GM19239 (cell line): ENCODE measurements at regions not wholly inside any gene's neighbourhood (a gene's known extent, or its start where the extent isn't known, plus 50 kb on each side); places are given as distances from the start of the nearest gene placed in this dataset.

Source experiments
- DNase-seq: peaks from one replicate; pipeline ENCODE4 v3.0.0; 2011; ENCODE audit warnings: low spot score; ENCODE audit not compliant: insufficient read length
- FAIRE-seq: peaks from 2 replicates; lab custom pipeline; 2011; peaks lifted over from hg19 to GRCh38; lab: Jason Lieb, UNC

DNA sequence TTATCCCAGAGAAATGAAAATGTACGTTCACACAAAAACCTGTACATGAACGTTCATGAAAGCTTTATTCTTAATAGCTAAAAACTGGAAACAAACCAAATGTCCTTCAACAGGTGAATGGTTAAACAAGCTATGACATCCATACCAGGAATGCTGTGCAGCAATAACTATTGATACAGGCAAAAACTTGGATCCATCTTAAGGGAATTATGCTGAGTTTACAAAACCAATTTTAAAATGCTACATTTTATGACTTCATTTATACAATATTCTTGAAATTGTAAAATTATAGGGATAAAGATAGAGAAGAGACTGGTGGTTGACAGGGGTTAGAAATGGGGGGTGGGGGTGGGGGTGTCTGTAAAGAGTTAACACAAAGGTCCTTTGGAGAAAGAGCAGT lies 280.3 kb downstream of the TGFB2 start:
- FAIRE-seq (no peak), DNase-seq (no peak)

DNA sequence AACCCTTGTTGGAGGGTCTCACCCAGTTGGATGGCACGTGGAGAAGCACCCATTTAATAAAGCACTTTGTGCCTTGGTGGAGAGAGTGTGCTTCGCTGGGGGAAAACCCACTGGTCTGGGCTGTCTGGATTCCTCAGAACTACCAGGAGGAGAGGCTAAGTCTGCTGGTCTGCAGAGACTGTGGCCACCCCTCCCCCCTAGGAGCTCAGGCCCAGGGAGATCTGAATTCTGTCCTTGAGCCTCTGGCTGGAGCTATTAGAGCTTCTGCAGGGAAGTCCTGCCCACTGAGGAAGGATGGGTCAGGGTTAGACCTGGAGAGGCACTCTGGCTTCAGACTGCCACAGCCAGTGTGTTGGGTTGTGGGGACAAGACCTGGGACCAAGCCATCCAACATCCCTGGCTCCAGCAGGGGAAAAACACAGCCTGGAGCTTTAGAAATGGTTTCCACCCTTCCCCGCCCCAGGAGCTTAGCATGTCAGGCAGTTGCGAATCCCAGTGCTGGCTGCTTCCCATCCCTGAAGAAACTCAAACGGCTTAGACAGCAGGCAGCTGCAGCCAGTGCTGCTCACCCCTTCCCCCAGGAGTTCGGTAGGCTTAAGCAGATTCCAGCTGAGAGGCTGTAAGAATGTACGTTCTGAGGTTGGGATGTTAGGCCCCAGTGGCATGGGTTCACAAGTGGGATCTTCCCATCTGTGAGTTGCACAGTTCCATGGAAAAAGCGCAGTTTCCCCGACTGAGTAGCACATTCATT lies 288.3 kb downstream of the TGFB2 start:
- DNase-seq (no peak), FAIRE-seq (no peak)

DNA sequence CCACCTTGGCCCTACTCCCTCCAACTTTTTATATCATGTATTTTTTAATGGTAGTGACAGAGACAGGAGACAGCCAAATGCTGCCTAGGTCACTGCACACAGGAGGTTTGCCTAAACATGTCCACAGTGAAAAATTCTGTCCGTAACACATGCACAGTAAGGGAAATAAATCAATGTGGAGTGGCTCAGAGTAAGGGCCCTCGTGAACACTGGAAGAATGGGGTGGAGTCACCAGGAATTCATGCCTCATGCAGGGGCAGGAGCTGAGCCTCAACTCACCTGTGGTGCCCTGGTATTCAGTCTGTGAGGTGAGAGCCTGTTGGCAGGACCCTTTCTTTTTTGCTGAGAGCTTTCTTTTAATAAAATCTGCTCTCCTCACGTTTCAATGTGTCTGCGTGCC lies 289.1 kb downstream of the TGFB2 start:
- FAIRE-seq, result no peak
- DNase-seq, result no peak

DNA sequence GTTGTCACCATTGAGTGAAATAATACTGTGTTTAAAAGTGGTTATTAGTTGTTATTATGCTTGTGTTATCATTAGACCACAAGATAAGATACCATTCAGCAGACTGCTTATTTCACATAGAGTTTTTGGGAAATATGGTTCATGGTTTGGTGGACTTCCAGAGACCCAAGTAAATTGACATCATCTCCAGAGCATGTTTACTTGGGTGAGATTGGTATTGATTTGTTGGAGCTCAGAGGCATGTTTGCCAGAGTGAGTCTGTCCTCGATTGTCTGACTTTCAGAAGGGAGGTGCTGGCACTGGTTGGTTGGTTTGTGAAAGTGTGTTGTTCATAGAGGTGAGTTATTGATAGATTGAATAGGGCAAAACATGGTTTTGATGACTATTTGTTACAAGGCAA lies 291.4 kb downstream of the TGFB2 start:
- FAIRE-seq, result no peak
- no peak for DNase-seq

DNA sequence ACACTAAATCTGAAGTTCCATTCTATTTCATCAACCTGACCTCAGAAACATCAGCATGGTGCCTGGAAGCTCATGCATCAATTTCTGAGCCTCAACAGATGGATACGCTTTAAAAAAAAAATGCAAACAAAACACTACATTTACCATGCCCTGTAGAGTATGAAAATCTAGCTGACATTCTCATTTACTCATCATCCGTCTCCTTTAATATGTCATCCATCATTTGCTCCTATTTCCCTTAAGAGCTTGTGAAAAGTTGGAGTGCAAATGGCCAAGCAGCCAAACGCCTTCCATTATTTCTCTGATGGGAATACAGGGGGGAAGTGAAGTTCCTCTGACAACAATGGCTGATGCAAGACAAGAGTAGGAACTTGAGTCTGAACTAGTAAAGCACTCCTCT lies 295.0 kb downstream of the TGFB2 start:
- no peak for DNase-seq
- no peak for FAIRE-seq

DNA sequence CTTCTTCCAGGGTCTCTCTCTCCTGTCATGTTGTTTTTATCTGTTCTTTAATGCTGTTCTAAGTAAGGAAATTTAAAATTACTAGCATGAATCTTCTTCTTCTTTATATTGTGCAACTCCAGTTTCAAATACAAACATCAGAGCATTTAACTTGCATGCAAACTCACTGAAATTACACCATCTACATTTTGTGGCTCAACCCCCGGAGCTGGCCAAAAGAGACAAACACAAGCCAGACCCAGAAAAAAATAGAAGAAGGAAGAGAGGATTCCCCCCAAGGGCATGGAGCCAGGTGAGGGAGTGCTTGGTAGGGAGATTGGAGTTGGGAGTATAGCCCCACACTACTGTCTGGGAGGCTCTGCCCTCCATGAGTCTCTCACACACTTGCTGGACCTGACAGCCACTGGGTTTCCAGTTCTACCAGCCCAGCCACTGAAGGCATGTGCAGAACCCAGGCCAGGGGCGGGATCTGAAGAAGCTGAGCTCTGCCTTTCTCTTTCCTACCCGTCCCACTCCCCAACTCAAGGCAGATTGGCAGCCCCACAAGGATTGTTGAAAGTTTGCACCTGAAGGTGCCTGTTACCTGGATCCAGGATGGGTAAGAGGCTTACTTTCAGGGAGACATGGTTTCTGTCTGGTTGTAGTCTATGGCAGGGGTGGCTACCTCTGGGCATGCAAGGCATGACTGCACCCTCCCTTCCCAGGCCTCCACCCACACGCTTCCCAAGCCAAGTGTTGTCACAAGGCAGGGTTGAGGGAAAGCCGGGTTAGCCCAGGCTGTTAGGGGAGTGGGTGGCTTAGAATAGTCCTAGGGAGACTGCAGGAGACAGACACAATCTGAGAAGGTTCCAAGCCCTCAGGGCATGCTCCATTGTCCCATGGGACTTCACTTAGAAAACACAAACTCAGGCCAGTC lies 297.2 kb downstream of the TGFB2 start:
- no peak for FAIRE-seq
- no peak for DNase-seq

DNA sequence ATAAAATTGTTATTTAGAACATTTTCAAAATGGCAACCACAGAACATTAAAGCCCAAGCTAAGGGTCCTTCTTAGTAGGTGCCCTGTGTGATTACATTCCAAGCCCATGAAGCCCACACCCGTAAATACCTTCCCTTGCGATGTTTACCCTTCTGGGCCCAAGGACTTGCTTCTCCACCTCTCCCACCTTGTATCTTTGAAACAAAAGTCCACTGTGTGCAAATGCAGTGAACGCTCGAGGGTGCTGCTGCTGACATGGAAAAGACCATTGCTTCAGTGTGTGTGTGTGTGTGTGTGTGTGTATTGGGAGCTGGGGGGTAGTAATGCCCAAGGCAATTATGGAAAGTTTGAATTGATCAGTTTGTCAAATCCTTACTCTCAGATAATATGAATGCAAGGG lies 298.1 kb downstream of the TGFB2 start:
- FAIRE-seq (no peak), DNase-seq (no peak)

DNA sequence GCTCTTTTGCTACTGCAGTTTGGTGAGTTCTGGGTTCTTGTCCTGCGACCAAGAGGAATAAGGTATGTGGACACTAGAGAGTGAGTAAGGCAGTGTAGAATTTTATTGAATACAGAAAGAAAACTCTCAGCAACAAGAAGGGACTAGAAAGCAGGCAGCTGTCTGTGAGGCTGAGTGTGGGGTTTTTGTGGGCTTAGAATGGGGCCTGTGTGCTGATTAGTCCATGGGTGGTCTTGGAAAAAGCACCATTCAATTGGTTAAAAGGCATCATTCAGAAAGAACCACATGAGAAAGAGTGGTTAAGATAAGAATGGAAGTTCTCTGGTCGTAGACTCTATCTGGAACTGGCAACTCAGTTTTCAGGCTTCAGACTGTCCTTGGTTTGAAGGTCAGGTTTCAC lies 298.8 kb downstream of the TGFB2 start:
- FAIRE-seq, result no peak

DNA sequence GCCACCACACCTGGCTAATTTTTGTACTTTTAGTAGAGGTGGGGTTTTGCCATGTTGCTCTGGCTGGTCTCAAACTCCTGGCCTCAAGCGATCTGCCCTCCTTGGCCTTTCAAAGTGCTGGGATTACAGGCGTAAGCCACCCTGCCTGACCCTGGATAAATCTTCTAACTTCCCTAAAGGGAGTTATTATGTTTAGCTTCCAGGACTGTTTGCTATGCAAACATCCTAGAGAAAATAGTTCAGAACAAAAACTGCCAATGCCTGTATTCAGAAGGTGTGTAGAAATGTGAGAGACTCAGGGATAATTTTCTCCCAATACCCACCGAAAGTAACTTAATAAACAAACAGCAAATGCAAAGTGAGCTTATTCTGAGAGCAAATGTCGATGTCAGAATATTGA lies 301.2 kb downstream of the TGFB2 start:
- DNase-seq (no peak), FAIRE-seq (no peak)

More for the DNA sequence above, 298.8 kb downstream of the TGFB2 start:
- no peak for DNase-seq

DNA sequence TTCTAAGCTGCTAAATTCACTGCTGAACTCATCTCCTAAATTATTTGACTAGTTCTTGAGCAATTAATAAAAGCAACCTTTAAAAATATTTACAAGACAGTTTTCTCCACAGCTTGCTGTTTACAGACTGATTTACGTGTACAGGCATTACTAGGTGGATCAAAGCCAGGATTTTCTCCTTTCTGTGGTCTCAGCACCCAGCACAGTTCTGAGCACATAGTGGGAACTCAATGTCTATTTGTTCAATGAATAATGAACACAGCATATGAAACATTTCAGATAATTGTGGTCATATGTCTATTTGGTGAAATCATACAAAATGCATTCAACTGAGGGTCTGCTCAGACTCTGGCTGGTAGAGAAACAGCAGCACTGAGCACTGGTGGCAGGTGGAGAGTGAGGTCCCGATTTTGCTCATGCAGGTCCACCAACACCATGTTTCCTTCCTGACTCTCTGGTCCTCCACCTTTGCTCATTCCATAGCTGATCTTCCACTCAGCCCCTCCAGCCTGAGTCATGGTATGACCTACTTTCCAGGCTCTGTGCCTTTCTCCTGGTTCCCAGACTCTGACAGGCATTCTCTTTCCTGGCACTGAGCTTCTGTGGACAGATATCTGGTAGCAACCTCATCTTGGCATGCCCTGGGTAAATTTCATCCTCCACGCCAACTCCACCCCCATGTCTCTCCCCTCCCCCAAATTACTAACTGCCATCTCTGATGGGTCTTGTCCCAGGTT lies 311.3 kb downstream of the TGFB2 start:
- no peak for FAIRE-seq
- DNase-seq, result no peak

DNA sequence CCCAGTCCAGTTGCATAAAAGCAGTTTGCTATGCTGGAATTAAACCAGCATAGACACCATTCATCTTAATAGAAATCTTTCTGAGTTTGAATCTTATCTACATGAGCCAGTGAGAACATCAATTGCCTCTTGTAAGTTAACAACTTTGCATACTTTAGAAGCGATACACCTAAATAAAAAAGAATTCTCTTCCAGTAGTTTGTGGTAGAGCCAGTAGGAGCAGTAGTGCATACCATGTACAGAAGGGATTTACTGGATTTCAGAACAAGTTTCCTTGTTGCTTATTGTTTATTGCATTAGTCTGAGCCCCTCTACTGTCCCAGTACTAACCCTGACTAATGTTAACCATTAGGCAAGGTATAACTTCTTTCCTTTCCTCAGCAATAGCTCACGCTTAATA lies 313.1 kb downstream of the TGFB2 start:
- FAIRE-seq, result no peak

DNA sequence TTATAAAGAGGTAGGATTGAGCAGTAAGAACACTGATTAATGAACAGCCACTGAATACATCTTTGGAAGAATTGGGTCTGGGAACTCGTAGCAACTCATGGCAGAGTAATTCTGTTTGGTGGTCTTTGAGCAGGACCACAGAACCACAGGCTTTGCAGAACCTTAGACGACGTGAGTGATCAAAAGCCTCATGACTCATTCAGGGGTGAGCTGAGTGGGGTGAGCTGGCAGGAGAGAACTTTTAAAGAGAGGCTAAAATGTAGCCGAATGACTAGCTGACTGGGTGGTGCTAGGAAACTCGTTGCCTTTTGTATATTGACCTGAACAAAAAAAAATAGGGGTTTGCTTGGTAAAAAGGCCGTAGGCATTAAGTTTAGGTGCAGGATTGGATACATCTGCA lies 313.8 kb downstream of the TGFB2 start:
- FAIRE-seq (no peak), DNase-seq (no peak)

More for the DNA sequence above, 313.1 kb downstream of the TGFB2 start:
- no peak for DNase-seq

DNA sequence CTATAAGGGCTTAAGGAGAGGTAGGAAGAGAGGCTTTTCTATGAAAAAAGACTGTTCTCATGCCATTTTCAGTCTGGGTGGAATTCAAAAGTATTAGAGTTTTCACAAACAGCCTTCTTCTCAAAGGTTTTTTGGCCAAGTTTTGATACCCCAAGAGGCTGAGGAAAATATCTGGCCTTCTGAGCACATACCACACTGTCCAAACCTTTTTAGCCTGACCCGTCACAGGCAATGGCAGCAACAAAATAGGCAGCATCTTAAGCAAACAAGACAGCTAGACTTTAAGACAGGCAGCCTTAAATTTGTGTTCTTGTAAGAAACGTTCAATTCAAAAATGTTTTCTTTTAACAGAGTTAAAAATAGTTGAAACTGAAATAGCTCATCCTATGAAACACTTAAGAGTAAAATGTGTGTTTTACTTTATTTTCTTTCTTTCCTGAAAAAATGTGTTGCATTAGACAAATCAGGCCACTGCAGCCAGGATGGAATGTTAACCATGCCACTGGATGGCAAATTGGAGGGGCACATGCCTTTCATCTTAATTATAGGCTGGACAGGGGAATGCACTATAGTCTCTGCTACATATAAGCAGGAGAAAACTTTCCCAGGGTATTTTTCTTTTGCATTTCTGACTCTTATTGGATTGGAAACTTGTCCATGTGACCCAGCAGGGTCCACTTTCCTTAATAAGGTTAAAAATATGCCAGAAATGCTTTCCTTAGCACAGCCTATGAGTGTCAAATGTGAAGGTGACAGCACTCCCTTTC lies 315.0 kb downstream of the TGFB2 start:
- no peak for DNase-seq
- FAIRE-seq, result no peak

DNA sequence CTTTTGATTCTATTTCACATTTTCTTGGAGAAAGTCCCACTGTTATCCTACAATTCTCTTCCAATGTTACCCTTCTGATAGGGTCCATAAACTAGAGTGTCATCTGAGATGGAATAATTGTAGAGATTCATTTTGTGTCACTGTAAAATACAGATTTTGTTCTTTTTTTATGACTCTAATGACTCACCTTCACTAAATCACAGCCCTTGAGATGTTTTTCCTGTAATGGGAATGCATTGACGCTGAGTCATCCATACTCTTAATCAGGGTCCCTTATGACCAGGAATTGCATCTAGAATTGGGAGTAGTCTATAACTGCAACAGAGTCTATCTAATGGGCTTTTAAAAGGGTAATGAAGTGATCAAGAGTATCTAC lies 315.5 kb downstream of the TGFB2 start:
- DNase-seq, result no peak
- FAIRE-seq, result no peak

DNA sequence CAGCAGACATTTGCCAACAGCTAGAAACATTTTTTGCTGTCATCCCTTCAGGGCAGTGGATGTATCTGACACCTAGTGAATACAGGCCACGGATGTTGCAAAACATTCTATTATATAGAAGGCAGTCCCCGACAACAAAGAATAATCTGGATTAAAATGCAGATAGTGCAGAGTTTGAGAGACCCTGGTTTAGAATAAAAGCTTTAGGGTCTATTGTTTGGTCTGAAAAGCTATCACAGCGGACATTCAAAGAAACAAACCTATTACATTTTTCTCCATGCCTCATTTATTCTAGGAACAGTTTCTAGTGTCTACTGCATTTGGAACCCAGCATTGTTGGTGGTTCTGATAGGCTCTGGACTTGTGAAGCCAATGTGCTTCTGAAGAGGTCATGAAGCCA lies 316.3 kb downstream of the TGFB2 start:
- FAIRE-seq (no peak), DNase-seq (no peak)

DNA sequence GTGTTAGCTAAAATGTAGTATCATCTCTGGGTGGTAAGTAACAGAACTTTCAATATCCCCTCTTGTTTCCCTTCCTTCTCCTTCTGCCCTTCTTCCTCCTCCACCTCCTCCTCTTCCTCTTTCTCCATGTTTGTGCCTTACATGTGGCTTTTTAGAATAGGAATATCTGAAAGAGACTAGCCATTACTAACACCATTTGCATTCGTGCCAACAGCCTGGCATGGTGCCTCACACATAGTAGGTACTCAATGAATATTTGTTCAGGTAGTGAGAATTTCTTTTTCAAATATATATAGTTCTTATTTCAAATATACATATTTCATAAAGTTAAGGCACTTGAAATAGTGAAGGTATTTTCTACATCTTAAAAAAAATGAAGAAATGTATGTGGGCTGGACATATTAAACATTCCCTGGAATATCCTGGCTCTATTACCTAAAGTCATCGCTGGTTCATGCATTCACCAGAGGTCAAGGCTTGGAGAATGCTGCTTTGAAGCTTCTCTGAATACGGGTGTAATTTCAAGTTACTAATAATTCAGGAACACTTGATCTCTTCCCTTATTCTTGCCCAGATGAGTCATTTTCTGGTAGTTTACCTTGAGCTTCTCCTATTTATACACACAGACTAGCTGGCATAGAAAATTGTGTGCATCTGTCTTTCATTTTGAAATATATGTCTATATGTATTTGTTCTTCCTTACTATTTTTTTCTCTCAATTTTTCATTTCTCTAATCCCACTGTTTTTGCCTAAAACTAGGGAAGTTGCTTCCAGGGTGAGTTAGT lies 319.4 kb downstream of the TGFB2 start:
- FAIRE-seq (no peak), DNase-seq (no peak)

DNA sequence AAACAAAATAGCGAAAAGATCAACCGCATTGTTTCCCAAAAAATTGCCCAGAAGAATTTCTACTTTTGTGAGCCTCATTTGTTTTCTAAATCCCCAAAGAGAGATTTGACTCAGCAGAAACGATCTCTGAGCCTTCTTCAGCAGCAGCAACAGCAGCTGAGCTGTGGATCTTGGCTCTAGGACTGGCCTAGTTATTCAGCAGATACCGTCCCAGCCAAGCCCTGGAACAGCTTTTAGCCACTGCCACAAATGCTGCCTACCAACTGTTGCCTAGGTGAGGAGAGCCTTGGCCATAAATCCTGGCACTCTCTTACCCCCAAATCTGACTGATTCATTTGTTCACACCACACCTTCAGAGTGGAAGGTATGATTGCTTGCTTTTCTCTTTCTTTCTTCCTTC lies 320.1 kb downstream of the TGFB2 start:
- no peak for FAIRE-seq
- DNase-seq, result no peak

DNA sequence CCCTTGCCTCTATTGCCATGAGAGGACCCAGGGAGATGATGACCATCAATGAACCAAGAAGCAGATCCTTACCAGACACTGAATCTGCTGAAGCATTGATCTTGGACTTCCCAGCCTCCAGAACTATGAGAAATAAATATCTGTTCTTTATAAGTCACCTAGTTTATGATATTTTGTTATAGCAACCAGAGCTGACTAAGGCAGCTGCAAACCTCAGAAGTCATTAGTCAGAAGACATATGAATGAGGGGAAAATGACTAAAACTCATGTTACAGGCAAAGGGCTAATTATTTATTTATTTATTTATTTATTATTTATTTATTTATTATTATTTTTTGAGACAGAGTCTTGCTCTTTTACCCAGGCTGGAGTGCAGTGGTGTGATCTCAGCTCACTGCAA lies 321.1 kb downstream of the TGFB2 start:
- FAIRE-seq (no peak), DNase-seq (no peak)

DNA sequence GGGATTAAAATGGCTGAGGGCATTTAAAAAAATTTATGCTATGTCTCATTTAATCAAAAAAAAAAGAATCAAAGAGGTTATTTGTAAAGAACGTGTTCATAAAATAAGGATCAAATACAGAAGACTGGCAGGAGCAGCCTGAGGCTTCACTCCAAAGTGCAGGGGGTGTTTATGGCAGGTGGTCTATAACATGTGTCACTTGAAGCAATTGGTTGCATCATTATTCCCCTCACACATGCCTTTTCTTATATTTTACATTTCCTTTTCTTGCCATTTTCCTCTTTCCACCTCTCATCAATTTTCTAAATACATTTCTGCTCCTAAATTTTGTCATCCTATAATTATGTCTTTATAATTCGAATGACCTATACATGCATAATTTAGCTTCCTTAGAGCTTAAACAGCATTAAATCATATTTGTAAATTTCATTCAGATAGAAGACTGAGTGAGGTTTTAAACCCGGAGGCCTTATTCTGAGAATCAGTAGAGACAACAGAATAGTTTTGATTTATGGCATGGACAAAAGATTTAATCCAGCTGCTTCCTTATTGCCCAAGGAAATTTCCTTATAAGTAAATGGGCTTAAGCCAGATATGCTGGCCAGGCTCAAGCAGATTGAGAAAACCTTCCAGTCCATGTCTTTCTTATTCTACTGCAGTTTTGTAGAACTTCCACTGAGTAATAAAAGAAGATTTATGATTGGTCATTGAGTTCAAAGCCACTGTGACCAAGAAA lies 322.8 kb downstream of the TGFB2 start:
- DNase-seq (no peak), FAIRE-seq (no peak)
